Inflammatory macrophage treated with lipopolysaccharide for 1 hour (primary cell): ENCODE measurements at regions not wholly inside any gene's neighbourhood (a gene's known extent, or its start where the extent isn't known, plus 50 kb on each side); places are given as distances from the start of the nearest gene placed in this dataset.

Source experiments
- DNase-seq, 2 donors: peaks; one replicate each; pipeline ENCODE4 v3.0.0-alpha.2; 2020 to 2022

DNA sequence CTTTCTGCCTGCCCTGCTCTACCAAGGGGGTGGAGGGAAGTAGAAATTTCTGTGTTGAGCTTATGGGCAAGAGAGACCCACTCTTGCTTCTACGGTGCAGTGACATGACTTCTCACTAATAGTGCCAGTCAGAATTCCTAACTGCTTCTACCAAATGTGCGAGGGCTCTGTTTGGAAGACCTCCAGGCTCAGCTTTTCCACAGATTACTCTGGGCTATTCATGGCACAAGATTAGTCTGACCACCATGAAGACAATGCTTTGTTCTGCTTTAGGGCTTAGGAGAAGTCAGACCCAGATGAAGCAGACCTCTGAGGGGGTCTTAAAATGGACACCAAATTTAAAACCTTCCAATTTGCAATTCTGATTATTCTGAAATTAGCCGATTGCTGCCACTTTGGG is 195.9 kb upstream of the TBC1D5 start:
- DNase-seq = no peak

DNA sequence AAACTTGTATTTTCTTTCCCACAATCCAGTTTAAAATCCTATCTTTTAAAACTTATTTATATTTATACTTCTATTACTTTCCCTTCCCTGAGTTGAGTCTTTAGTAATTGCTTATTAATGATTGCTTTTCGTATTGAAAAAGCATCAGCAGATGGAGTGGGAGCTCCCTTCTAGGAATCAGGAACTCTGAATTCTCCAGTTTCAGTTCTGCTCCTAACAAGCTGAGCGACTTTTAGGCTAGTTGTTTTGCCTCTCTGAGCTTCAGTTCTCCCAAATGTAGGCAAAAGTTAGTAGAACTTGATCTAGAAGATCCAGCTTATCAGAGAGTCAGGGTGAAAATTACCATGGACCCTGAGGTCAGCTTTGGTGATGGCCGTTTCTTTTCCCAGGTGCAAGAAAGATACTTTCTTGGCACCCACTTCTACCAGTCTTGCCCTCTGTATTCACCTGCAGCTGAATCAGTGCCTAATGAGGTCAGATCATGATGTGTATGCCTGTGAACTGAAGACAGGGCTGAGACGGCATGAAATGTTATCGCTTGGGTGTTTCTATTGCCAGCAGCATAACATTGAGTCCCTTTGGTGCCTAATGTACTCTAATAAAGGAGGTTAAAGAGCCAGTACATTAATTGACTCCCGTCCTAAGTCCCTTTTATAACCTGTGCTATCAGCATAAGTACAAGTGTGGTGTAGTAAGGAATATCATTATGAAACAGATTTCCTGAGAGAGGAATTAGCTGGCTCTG is 194.5 kb upstream of the TBC1D5 start:
- peak; percentile 15 to 35 for DNase-seq

DNA sequence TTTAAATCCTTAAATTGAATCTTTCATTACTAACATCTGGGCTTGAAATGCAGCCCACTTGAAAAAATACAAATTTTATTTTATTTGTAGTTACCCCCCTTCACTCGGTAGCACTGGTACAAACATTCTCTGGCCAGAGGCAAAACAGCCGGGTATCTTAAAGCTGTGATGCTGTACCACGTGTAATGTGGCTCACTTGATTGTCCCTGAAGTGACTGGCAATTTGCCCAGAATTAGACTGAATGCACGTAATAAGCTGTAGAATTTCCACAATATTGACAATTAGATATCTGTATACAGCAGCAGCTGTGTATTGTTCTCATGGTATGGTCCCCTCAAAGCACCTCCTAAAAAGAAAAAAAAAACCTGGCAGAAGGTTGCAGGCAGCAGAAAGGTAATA is 192.8 kb upstream of the TBC1D5 start:
- no peak for DNase-seq

DNA sequence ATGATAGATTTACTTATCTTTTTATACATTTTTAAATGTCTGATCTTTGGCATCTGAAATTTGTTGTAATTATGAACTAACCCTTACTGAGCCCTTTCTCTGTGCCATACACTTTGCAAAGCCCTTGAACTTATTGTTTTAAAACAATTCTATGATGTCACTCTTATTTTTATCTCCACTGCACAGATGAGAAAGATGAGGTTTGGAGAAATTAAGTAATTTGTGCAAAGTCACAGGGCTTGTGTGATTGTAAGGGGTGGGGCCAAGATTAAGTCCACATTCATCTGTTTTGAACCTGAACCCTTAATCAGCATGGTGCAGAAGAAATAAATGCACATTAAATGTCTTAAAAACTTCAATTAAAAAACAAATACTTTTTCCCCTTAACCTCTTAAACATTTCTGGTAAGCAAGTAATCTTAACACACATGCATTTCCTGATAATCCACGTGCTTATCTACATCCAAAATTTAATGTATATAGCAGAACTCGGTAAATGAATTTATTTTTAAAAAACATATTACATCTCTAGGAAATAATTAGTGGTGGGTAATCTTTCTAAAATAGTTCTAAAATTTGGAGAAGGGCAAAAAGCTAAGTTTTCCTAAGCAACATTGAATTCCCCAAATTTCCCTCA is 189.8 kb upstream of the TBC1D5 start:
- DNase-seq = no peak

DNA sequence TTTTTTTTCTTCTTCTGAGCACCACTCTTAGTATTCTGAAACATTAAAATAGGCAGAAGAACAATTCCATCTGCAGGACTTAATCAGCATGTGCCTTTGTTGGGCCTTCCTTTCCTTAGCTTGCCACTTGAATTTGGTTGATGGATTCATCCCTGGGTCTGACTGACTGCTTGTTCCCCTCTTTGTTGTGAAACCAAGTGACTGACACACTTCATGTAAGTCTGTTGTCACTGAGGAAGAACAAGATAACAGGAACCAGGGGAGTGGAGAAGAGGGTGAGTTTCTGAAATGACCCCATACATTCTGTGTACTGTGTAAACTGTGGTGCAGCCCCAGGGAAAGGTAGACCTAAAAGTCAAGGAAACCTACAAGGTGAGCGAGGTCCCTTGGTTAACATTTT is 188.7 kb upstream of the TBC1D5 start:
- DNase-seq = peak; percentile 12 to 46

DNA sequence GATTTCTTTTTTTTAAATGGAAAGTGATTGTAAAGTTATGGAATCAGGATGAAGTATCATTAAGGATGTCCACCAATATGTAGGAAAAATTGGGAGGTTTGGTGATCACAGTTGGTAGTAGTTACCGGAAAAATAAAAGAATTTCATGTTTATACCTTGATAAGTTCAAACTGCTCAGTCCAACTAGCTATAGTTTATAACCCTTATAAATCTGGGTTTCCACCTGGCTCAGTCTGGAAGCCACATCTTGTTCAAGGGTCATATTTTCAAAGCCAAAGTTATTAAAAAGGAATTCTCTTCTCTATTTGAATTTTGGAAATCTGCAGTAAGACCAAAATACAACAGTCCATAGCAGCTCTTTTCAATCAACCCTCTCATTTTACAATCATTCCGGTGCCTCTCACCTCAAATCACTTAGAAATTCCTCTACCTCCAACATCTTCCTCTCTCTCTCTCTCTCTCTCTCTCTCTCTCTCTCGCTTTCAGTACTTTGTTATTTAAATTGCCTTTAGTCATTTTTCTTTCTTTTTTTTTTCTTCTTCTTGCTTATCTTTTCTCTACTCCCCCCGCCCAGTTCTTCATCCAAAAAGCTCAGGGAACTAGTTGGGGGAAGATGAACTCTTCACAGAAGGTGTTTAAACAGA is 186.2 kb upstream of the TBC1D5 start:
- DNase-seq = no peak

DNA sequence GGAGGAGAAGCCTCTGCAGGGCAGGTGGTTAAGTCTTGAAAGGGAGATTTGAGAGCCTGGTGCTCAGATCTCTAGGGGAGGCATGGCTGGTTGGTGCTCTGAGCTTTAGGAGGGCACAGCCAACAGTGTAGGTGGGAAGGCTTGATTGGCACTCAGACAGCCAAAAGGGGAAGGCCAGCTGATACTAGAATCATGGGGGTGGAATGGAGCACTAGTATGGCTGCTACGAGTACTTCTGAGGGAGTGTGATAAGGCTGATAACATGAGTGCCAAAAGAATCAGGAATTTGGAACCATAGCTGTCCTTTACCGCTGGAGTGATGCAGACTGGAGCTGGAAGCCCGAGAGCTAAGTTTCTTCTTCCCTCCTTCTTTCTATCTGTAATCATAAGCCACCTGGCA is 184.6 kb upstream of the TBC1D5 start:
- no peak for DNase-seq

DNA sequence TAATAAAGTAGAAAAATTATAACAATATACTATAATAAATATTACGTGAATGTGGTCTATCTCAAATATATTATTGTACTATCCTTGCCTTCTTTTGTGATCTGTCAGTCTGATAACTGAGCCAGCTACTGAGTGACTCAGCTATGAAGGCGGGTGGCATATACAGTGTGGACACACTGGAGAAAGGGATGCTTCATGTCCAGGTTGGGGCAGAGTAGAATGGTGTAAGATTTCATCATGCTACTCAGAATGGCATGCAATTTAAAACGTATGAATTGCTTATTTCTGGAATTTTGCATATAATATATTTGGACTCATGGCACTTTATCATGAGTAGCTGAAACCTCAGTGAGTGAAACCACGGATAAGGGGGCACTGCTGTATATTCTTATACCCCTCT is 172.9 kb upstream of the TBC1D5 start:
- no peak for DNase-seq

DNA sequence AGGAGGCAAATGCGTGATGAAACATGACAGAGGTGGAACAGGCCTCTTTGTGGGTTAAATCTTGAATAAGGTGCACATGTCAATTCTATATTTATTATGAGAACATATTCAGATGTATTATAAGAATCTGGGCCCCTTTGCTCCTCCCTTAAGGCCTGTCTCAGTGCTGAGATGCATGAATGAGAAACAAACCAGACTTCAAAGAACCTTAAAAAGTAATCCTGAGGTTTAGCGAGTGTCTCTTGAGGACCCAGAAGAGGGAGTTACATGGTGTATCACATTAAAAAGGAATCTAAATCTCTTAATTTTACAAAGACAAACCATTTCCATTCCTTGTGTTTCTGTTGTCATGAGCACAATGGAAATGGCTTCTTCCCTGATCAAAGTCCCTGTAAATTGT is 170.9 kb upstream of the TBC1D5 start:
- no peak for DNase-seq

DNA sequence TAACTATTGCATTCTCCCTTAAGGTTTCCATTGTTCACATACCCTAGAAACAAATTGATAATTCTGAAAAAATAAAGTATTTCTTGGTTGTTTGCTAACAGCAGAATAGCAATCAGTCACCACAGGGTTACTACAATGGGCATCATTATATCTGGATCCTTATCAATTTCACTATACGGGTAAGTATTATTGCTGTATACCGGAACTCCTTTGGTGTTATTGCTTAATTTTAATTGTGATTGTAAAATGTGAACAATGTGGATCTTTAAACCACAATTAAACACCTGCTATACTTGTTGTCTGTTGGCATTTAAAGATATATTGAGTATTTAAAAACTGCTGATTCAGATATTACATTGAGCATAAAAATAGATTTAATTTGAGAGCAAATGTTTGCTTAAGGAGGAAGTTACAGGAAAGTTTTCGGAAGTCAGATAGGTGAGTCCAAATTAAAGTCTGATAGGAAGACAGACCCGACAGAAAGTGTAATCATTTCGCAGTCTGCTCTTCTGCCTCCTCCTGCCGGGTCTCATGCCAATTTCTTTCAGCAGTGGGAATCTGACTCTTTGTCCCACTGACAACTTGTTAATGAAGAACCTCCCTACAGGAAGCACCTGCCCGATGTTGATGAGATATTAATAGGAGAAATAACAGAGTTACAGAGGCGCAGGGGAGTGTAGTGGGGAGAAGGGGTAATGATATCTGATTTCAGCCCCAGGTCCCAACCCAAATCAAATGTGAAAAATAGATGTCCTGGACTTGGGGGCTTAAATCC is 169.7 kb upstream of the TBC1D5 start:
- no peak for DNase-seq

DNA sequence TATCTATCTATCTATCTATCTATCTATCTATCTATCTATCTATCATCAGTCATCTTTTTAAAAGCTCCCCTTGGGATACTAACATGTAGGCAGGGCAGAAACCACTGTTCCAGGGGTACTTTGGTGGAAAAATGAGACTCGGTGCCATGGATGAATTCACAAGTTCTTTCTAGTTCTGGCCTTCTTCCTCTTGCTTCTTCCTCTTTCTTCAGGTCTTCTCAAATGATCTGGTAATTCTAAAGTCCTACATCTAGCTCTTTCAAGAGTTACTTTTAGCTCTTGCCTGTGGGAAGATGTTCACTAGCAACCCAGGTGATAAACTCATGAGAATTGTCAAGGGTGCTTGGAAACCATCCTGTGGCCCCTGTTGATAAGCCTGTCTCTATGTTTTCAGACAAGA is 168.5 kb upstream of the TBC1D5 start:
- DNase-seq = peak in 1 of 2 donors; percentile 5

DNA sequence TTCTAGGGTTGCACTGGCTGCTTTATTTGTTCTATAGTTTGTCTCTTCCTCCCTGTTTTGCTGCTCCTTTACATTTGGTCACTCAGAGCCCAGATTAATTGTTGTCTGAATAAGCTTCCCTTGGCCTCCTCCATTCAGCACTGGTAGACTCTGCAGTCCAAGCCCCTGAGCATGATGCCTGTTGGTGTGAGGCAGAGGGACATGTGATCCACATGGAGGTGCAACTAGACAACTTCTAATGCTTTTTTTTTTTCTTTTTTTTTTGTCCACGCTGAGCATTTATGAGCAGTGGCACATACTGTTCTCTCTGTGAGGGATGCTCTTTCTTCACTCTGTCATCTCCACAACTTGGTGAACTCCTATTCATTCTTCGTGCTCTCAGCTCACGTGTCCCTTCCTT is 167.3 kb upstream of the TBC1D5 start:
- no peak for DNase-seq

DNA sequence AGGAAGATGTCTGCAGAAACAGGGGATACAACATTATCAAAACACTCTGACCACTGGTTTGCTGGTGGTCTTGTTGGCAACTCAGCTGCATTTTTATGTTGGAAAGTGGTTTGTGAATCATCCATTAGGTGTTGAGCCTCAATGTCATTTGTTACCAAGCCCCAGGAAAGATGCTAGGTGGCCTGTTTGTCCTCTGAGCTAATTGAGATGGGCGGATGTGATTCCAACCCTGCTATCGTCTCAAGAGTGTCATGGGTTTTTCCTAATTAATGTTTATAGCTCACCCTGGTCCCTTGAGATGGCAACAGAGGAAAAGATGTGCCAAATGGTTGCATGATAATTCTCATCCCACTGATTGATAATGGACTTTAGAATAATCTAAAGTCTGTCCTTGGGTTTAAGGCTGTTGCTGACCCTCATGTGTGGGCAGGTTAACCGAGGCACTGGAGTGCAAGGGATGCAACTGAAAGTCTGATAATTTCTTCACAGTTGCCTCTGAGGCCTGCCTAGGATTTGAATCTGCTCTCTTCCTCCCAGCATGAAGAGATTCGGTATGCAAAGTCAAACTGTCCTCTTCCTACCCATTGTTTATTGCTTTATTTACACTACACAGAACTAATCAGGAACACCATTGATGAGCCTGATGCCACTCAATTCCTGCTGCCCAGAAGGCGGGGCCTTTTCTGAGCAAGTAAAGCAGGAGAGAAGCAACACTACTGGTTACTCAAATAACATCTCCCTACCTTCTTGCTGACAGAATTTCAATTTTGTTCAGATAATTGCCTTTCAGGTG is 166.2 kb upstream of the TBC1D5 start:
- DNase-seq = no peak

DNA sequence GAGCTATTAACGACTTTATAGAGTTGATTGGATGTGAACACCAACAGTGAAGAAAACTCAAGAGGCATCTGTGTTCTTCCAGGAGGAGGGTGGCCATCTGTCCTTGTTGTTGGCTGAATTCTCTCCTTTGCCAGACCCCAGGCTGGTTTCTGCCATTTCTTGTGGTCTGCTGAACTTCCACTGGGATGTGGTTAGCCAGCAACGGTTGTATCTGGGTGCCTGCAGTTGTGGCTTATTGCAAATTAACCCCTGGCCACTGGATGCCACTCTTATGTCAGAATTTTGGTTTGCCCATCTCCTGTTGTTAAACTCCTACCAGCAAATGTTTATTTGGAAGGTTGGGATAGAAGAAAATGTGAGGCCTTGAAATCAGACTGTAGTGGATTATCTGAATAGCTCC is 163.6 kb upstream of the TBC1D5 start:
- no peak for DNase-seq

DNA sequence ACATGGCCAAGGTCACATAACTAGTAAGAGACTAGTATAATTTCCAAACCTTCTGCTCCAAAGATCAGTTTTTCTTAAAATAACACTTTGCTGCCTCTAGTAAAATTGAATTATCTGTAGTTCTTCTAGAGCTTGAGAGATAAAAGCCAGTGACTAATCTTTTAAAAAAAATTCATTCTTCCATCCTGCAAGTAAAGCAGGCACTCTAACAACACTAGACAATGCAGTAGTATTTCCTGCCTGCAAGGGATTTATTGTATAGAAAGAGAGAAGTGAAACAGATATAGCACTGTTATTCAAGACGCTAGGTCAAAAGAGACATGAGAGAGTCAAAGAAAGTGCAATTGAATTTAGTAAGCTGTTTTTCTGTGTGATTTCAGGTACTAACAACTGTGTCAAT is 159.5 kb upstream of the TBC1D5 start:
- peak in 1 of 2 donors; percentile 2 for DNase-seq

DNA sequence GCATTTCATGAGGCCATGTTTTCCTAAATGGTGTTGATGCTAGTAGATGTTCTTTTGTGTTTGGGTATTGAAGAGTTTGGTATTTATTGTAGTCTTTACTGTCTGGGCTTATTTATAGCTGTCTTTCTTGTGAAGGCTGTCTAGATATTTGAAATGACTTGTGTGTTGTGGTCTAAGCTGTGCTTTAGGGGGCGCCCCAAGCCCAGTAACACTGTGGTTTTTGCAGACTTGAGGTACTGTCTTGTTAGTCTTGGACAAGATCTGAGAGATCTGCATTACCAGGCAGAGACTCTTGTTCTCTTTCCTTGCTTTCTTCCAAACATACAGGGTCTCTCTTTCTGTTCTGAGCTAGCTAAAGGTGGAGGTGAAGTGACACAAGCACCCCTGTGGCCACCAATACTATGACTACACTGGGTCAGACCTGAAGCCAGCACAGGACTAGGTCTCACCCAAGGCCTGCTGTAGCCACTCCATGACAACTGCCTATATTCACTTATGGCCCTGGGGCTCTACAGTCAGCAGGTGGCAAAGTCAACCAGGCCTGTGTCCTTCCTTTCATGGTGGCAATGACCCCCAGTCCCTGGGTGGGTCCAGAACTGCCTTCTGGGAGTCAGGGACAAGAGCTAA is 152.1 kb upstream of the TBC1D5 start:
- peak; percentile 29 to 58 for DNase-seq

DNA sequence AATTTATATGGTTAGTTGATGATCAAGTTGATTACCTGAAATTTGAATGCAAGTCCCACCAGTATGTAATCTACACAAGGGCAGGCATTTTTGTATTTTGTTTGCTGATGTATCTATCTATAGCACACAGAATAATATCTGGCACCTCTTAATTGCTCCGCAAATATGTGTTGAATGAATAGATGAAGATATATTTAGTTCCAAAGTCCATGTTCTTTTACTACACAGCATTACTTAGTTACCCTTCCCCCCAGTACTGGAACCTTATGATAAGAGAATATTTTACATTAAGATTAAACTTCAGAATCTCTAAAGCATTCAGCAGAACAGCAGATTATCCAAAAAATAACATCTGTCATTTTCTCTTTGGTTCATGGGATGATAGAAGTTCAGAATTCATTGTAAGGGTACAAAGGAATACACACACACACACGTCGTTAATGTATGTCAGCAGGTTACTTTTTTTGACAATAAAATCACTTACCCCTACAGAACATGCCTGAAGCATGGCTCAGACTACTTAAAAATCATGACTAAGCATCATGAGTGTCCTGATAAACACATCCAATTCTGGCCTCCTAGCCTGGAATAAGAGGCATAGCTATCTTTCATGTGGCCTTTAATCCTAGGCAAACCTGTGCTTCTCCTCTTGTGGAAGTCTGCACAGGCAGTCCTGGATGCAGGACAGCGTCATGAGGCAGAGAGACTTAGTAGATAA is 148.9 kb upstream of the TBC1D5 start:
- DNase-seq = no peak

DNA sequence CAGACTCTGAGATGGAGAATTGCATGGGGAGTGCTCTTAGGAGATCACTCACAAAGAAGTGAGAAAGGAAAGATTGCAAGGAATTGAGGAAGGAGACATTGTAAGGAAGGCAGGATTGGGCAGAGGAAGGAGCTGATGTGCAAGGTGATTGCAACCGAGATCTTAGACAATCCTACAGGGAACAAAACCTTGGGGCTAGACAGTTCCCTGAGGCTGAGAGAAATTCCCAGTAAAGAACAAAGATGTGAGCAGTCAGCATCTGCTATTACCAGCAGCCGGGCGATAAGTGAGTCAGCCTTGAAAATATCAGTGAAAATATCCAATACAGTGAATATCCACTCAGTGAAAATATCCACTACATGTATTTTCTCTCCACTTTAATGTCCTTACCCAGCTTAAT is 143.6 kb upstream of the TBC1D5 start:
- DNase-seq = no peak

DNA sequence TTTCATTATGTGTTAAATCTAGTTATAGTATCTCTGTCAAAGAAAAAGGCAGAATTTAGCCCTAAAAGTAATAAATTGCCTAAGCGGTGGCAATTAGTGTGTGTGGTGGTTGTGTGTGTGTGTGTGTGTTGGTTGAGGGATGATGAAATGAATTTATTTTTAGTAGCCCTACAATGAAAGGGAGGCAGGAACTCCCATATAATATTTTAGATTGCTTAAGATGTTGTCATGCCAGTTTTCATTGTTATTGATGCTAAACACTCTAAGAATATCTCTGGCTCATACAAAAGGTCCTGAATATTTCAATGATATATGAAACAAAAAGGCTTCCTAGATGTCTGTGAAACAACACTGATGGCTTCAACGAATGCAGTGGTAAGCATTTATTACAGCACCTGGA is 140.6 kb upstream of the TBC1D5 start:
- DNase-seq = peak in 1 of 2 donors; percentile 3

DNA sequence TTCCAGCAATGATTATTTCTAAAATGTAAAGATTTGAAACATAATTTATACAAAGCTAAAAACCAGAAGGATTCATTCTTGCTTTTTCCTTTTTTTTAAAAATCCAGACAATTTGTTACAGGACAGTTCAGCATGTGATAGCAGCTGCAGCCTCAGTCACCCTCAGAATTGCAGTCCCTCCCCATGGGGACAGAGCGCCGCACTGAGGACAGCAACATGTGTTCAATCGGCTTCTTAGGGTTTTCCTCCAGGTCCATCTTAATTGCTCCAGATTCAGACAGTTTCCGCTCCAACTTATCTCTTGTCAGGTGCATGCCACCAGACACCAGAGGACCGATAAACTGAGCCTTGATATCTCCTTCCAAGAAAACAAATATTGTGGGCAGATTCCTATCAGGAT is 134.9 kb upstream of the TBC1D5 start:
- DNase-seq = no peak

DNA sequence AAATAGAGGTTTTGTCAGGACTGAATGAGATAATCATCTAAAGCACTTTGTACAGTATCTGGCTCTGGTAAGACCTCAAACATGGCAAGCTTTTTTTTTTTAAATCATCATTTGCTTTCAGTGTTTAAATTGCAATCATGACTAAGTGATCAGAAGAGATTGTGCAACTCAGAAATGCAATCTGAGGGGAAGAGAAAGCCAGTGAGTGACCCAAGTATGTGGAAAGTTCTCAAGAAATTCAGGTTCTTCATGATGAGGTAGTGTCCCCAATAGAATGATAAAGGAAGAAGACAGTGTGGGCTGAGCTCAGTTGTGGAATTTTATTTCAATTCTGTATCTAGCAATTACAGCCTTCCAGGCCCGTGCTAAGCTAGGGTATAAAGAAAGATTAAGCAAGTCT is 132.2 kb upstream of the TBC1D5 start:
- DNase-seq = peak; percentile 75 to 81

DNA sequence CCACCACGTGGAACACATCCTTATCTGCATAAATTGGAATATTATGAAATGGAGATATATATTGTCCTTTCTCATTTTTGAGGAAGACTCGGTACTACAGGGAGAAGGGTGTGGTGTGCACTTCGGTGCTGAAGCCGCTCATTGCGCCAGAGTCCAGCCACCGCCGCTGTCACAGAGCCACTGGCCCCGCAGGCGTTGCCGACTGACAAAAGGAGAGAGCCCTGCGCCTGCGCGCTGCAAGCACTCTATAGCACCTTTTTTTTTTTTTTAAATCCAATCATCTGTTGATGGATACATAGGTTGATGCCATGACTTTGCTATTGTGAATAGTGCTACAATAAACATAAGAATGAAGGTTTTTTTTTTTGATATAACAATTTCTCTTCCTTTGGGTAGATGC is 130.0 kb upstream of the TBC1D5 start:
- DNase-seq = no peak
